Left kidney (tissue), 1 donor: ENCODE measurements at regions not wholly inside any gene's neighbourhood (a gene's known extent, or its start where the extent isn't known, plus 50 kb on each side); places are given as distances from the start of the nearest gene placed in this dataset.
"Not testable (repeated sequence)": the region's sequence is repeated elsewhere in the genome, so short reads cannot be mapped to it uniquely, and the experiment has no call there.

ENCODE experiments used
- DNase-seq: peaks from one replicate; pipeline ENCODE4 v3.0.0-alpha.2; 2013

- no peak for DNase-seq
These were observed 71.7 kb upstream of the CDH2 start for GRCh38 chr18:28248653-28249052.

- not testable (repeated sequence) for DNase-seq
These were observed 63.7 kb upstream of the CDH2 start for GRCh38 chr18:28240626-28241025.

- no peak for DNase-seq
These were observed 59.6 kb upstream of the CDH2 start for GRCh38 chr18:28236487-28236886.
